ENCODE measurements at regions not wholly inside any gene's neighbourhood (a gene's known extent, or its start where the extent isn't known, plus 50 kb on each side); places are given as distances from the start of the nearest gene placed in this dataset.

DNA sequence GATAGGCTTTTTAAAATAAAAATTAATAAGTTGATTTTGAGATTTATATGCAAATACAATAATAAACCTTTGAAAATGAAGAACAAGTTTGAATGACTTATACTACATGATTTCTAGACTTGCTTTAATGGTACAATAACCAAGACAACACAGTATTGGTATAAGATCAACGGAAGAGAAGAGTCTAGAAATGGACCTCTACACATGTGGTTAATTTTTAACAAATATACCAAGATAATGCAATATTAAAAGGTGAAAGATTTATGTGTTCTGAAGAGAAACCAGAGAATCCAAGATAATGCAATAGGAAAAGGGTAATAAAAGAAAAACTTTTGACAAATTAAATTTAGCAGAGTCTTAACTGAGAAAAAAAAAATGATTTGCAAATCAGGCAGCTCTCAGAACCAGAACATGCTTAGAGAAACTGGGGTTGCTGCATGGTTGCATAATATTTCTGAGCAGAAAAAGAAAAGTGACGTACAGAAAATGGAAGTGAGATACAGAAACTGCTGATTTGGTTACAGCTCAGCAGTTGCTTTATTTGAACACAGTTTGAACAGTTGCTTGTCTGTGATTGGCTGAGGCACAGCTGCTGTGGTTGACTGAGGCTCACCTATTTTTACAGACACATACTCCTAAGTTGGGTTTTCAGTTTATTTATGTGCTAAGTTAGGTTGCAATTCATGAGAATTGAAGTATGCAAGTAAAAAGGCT is 365.9 kb downstream of the CRPPA start:
- peak in 2 of 11 experiments; percentile 57 to 60; a peak in 3 of 22 replicates for TF ChIP-seq Cebpa-rat (IDR thresholded peaks at IDR 0.05)
- peak overlapping the region in 6 of 11 experiments; percentile 2 to 77 (median 44); a peak in 8 of 22 replicates for H3K4me2 ChIP-seq

DNA sequence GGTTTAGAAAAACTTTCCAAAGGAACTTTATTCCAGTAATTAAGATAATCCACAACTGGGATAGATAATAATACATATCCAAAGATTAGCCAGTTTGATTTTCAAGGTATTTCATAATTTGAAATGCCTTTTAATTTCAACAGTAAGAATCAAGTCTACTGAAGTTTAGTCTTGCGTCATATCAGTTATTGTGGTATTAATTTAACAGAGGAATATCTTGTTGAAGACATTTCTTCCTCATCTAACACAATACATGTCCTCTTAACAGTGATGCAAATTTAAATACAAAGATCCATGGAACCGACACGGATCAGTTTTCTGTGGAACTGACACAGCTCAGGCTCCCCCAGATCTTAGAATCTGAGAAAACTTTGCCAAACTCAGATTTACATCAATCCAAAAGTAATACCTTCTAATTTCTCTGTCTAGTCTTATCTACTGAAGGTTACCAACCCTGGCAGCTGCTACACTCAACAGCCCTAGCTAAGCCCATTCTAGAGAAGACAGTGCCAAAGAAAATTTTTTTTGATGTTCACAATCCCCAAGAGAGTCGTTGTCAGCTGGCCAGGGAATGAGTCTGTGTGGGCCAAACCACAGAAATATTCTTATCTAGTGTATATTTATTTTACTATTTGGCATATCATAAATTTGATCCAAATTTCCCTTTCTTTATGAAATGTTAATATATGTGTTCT is 365.2 kb upstream of the MEOX2 start:
- no peaks in the 10 kb centered on the region for H4K20me1 ChIP-seq
- no peaks in the 10 kb centered on the region for H3K36me3 ChIP-seq
- no peaks in the 10 kb centered on the region for H3K27me3 ChIP-seq
- no peak overlapping the region for H3K4me3 ChIP-seq
- no peaks in the 10 kb centered on the region for H3K9me3 ChIP-seq (replicated peaks in 1 of 11)
- TF ChIP-seq Cebpa-rat (IDR thresholded peaks at IDR 0.05), result no peak
- H3K27ac ChIP-seq, result no peak overlapping the region
- H3K4me2 ChIP-seq, result peak overlapping the region in 3 of 11 experiments; percentile 2 to 13 (median 7); a peak in 2 of 22 replicates
- H3K4me1 ChIP-seq, result peaks cover 0 to 38% (median 8%) of the 10 kb centered on the region in 10 experiments; a peak in 12 of 20 replicates
- H3K9ac ChIP-seq, result no peak overlapping the region

More for the DNA sequence above, 365.9 kb downstream of the CRPPA start:
- no peaks in the 10 kb centered on the region for H3K36me3 ChIP-seq
- peaks cover 0 to 50% (median 8%) of the 10 kb centered on the region in 10 experiments; a peak in 12 of 20 replicates for H3K4me1 ChIP-seq
- no peaks in the 10 kb centered on the region for H3K27me3 ChIP-seq
- H3K27ac ChIP-seq, result peak overlapping the region in 3 of 11 experiments; percentile 42 to 73 (median 72); a peak in 6 of 22 replicates
- H4K20me1 ChIP-seq, result no peaks in the 10 kb centered on the region
- peak overlapping the region in 1 of 11 experiments; percentile 49; a peak in 1 of 22 replicates for H3K9ac ChIP-seq
- H3K4me3 ChIP-seq, result no peak overlapping the region
- H3K9me3 ChIP-seq (replicated peaks in 1 of 11), result no peaks in the 10 kb centered on the region

DNA sequence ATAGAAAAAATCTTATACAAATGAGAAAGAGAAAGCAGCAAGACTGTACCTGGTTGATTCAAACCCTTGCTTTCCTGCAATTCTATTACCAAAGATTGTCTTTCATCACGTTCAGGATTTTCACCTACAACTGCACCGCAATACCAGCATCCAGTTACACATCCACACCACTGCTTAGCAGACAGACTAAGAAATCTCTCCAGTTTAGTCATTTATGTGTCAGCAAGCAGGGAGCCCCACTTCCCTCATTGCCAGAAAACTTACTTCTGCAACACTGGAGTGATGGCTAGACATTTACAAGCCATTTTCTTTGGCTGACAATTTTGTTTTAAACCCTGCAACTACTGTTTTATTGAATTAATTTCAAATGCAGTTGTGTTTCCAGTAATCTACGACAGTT is 359.6 kb upstream of the MEOX2 start:
- no peak for TF ChIP-seq Cebpa-rat (IDR thresholded peaks at IDR 0.05)

DNA sequence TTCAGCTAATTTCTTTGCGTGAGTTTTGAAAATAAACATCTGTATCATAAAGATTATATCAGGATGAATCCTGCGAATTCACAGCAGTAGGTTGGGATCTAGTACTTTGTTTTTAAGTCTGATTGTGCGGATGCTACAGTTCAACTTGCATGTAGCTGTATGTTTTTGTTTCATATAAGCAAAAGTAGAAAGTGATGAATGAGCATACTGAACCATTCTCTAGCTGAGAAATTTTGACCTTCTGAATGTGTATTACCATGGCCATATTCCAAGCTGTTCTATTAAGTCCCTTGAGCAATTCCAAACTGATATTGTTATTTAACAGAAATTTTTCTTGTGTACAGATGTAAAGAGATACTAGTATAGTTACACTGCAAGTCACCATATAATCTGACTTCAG is 358.8 kb upstream of the MEOX2 start:
- H3K9ac ChIP-seq, result no peak overlapping the region
- H3K4me2 ChIP-seq, result no peak overlapping the region
- no peaks in the 10 kb centered on the region for H3K36me3 ChIP-seq
- H4K20me1 ChIP-seq, result no peaks in the 10 kb centered on the region
- no peak for TF ChIP-seq Cebpa-rat (IDR thresholded peaks at IDR 0.05)
- H3K4me1 ChIP-seq, result peaks cover 0 to 9% (median 0%) of the 10 kb centered on the region in 10 experiments; a peak in 1 of 20 replicates
- H3K9me3 ChIP-seq (replicated peaks in 1 of 11), result no peaks in the 10 kb centered on the region
- no peak overlapping the region for H3K27ac ChIP-seq
- H3K27me3 ChIP-seq, result no peaks in the 10 kb centered on the region
- no peak overlapping the region for H3K4me3 ChIP-seq

More for the DNA sequence above, 359.6 kb upstream of the MEOX2 start:
- peak overlapping the region in 1 of 11 experiments; percentile 11; a peak in 1 of 22 replicates for H3K4me2 ChIP-seq
- H3K4me3 ChIP-seq, result no peak overlapping the region
- H3K36me3 ChIP-seq, result no peaks in the 10 kb centered on the region
- H3K27ac ChIP-seq, result no peak overlapping the region
- H3K4me1 ChIP-seq, result peaks cover 0 to 9% (median 0%) of the 10 kb centered on the region in 10 experiments; a peak in 1 of 20 replicates
- H3K9ac ChIP-seq, result no peak overlapping the region
- no peaks in the 10 kb centered on the region for H3K27me3 ChIP-seq
- no peaks in the 10 kb centered on the region for H3K9me3 ChIP-seq (replicated peaks in 1 of 11)
- no peaks in the 10 kb centered on the region for H4K20me1 ChIP-seq

DNA sequence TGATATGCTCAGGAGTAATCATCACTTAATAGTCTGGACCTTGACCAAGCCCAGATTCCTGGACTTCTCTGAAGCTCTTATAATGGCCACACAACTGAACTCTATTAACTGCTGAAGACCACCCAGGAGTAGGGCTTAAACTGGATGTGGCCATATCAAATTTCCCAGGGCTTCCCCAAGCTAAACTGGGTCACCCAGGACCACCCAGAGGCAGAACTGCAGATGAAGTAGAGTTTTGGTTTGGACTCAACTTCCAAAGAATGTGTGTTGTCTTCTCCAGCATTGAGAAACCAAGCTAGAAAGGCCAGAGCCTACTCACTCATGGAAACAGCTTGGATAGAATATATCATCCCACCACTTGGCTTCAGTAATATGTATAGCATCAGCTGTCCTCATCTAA is 358.2 kb upstream of the MEOX2 start:
- no peaks in the 10 kb centered on the region for H3K9me3 ChIP-seq (replicated peaks in 1 of 11)
- TF ChIP-seq Cebpa-rat (IDR thresholded peaks at IDR 0.05), result no peak
- no peaks in the 10 kb centered on the region for H3K27me3 ChIP-seq
- no peak overlapping the region for H3K4me3 ChIP-seq
- no peak overlapping the region for H3K4me2 ChIP-seq
- H4K20me1 ChIP-seq, result no peaks in the 10 kb centered on the region
- peaks cover 0 to 9% (median 0%) of the 10 kb centered on the region in 10 experiments; a peak in 1 of 20 replicates for H3K4me1 ChIP-seq
- no peak overlapping the region for H3K27ac ChIP-seq
- H3K36me3 ChIP-seq, result no peaks in the 10 kb centered on the region
- no peak overlapping the region for H3K9ac ChIP-seq

DNA sequence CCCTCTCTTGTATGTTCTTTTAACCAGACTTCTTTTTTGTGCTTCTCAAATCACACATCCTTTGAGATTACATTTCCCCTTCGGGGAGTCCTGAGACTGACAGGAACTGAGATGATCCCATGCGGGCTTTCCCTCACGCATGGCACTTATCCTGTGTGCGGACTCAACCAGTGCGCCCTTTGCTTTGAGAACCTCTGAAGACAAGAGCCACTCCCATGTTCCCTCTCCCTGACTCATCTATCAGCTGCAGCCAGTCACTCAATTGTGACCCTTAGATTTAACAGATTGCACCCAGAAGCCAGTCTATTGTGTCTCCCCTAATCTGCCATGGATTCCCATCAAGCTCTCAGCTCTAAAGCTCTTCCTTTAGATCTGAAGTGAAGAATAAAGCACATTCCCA is 353.9 kb upstream of the MEOX2 start:
- Histone ChIP-seq H3K9me3 (replicated peaks in 1 of 11) (peaks cover 0 to 3% (median 0%) of the 10 kb centered on the region in 11 experiments; a peak in 1 of 22 replicates), H3K4me2 (peak overlapping the region in 1 of 11 experiments; percentile 30; a peak in 2 of 22 replicates), H3K9ac (no peak overlapping the region), H3K27me3 (no peaks in the 10 kb centered on the region), H3K36me3 (no peaks in the 10 kb centered on the region), H4K20me1 (no peaks in the 10 kb centered on the region), H3K4me1 (0 out of 20 replicates have a peak, but pooled peaks cover 0 to 3% (median 0%) of the 10 kb centered on the region in 10 experiments), H3K27ac (no peak overlapping the region), H3K4me3 (no peak overlapping the region)
- no peak for TF ChIP-seq Cebpa-rat (IDR thresholded peaks at IDR 0.05)

DNA sequence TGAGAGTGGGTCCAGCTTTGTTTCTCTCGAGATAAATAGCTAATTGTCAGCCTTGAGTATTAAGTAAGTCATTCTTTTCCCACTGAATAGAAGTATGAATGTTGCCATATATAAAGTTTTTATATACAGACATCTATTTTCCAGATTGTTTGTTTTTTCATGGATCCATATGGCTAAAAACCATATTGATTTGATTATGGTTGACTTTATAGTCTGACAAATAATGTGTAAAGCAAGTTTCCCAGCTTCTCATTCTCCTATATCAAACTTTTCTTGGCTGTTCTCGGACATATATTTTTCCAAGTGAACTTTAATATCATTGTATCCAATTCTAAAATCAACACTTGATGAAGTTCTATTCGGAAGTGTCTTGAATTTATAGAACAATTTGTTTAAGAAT is 352.4 kb upstream of the MEOX2 start:
- Histone ChIP-seq H3K36me3 (no peaks in the 10 kb centered on the region), H3K27me3 (no peaks in the 10 kb centered on the region), H3K9me3 (replicated peaks in 1 of 11) (peaks cover 0 to 3% (median 0%) of the 10 kb centered on the region in 11 experiments; a peak in 1 of 22 replicates), H3K4me1 (peaks cover 0 to 8% (median 0%) of the 10 kb centered on the region in 10 experiments; a peak in 3 of 20 replicates), H3K4me2 (no peak overlapping the region), H4K20me1 (no peaks in the 10 kb centered on the region), H3K27ac (no peak overlapping the region), H3K4me3 (no peak overlapping the region), H3K9ac (no peak overlapping the region)
- TF ChIP-seq Cebpa-rat (IDR thresholded peaks at IDR 0.05), result no peak

DNA sequence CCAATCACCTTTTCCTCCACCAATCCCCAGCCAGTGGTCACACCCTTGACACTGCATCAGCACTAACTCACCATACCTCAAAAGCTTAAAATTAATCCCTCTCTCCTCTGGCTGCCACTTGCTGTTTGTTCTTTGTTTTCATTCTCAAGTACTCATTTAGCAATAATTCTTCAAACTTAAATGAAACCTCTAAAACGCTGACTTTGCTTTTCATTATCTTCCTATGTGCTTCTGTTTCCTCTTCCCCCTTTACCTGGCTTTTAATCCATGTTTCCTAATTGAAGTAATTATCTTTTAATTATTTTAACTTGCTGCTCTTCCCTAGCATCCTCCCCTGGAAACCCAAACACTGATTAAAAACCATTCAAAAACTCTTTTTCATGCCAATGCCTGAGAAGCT is 348.9 kb upstream of the MEOX2 start:
- Histone ChIP-seq H3K9me3 (replicated peaks in 1 of 11) (peaks cover 0 to 3% (median 0%) of the 10 kb centered on the region in 11 experiments; a peak in 1 of 22 replicates), H3K4me2 (no peak overlapping the region), H3K27me3 (no peaks in the 10 kb centered on the region), H3K9ac (no peak overlapping the region), H4K20me1 (no peaks in the 10 kb centered on the region), H3K4me1 (peaks cover 0 to 9% (median 0%) of the 10 kb centered on the region in 10 experiments; a peak in 3 of 20 replicates), H3K36me3 (no peaks in the 10 kb centered on the region), H3K4me3 (no peak overlapping the region), H3K27ac (no peak overlapping the region)
- TF ChIP-seq Cebpa-rat (IDR thresholded peaks at IDR 0.05), result no peak

DNA sequence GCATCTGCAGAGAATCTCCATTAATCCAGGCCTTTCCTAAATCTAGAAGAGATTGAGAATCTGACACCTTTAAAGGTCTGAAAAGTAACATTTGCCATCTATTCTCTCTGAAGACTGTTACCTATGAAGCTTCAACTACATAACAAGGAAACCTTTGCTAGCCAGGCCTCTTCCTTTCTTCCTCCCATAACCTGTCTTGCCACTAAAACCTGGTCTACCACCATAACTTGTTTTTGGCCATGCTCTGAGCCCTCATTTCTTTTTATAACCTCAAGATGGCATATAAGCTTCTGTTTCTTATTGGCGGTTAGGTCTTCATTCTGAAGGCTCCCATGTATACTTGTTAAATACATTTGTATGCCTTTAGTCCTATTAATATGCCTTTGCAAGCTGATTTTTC is 348.4 kb upstream of the MEOX2 start:
- H3K27ac ChIP-seq, result no peak overlapping the region
- H3K36me3 ChIP-seq, result no peaks in the 10 kb centered on the region
- H4K20me1 ChIP-seq, result no peaks in the 10 kb centered on the region
- H3K4me3 ChIP-seq, result no peak overlapping the region
- H3K4me2 ChIP-seq, result 0 out of 22 replicates have a peak overlapping the region, but pooled peaks of 1 of the 11 experiments have one; percentile 16
- peaks cover 0 to 3% (median 0%) of the 10 kb centered on the region in 11 experiments; a peak in 1 of 22 replicates for H3K9me3 ChIP-seq (replicated peaks in 1 of 11)
- H3K4me1 ChIP-seq, result peaks cover 0 to 9% (median 0%) of the 10 kb centered on the region in 10 experiments; a peak in 3 of 20 replicates
- no peaks in the 10 kb centered on the region for H3K27me3 ChIP-seq
- TF ChIP-seq Cebpa-rat (IDR thresholded peaks at IDR 0.05), result no peak
- H3K9ac ChIP-seq, result no peak overlapping the region

Measured in BLaER1 treated with 17β-estradiol and CSF1 and Interleukin-3, amounts not matched to agents 10 nM and 100 nM (cell line).